Activated naive CD8-positive, alpha-beta T cell treated with anti-CD3 and anti-CD28 coated beads, Interleukin-2, amount 10 ng/mL, durations not matched to agents 7 days and 5 days (primary cell): ENCODE measurements at regions not wholly inside any gene's neighbourhood (a gene's known extent, or its start where the extent isn't known, plus 50 kb on each side); places are given as distances from the start of the nearest gene placed in this dataset.

Experiments
- ATAC-seq: fragments of 150-1000 bp; cut with Tn5 transposase; one replicate; pipeline ENCODE4 v1.10.0; 2021; ENCODE audit warnings: low read depth, moderate library complexity
- POLR2A ChIA-PET: fragments of 350-600 bp; sonication (Branson Sonifier 250); formaldehyde crosslinking; loops from one replicate; lab custom pipeline; 2021; ENCODE audit warnings: antibody characterized with exemption; lab: Charles Lee
- DNase-seq: peaks from one replicate; pipeline ENCODE4 v3.0.0; 2021
- H3K27ac Mint-ChIP-seq: one replicate; pipeline ENCODE4 v1.8.0; 2022; ENCODE audit warnings: mild to moderate bottlenecking, mixed read lengths
- H3K27me3 Mint-ChIP-seq: one replicate; pipeline ENCODE4 v1.8.0; 2022; ENCODE audit warnings: mild to moderate bottlenecking, moderate library complexity, mixed read lengths
- H3K36me3 Mint-ChIP-seq: one replicate; pipeline ENCODE4 v1.8.0; 2021; ENCODE audit warnings: mild to moderate bottlenecking, mixed read lengths
- H3K4me1 Mint-ChIP-seq: one replicate; pipeline ENCODE4 v1.8.0; 2021; ENCODE audit warnings: mixed read lengths
- H3K4me3 Mint-ChIP-seq: one replicate; pipeline ENCODE4 v1.8.0; 2022; ENCODE audit warnings: mild to moderate bottlenecking, moderate library complexity, mixed read lengths
- H3K9me3 Mint-ChIP-seq: one replicate; pipeline ENCODE4 v1.8.0; 2021; ENCODE audit warnings: mixed read lengths

GRCh38 chr5:3187771-3188425 is 407.7 kb upstream of the IRX1 start:
- Mint-ChIP-seq H3K9me3 (no peaks in the 10 kb centered on the region), H3K27ac (no peak overlapping the region), H3K36me3 (no peaks in the 10 kb centered on the region), H3K4me3 (no peak overlapping the region), H3K4me1 (no peaks in the 10 kb centered on the region), H3K27me3 (no peaks in the 10 kb centered on the region)
- POLR2A ChIA-PET: no interaction called here
- no peak for DNase-seq
- no peak for ATAC-seq

- no peak for ATAC-seq
- H3K9me3 Mint-ChIP-seq: no peaks in the 10 kb centered on the region
- H3K4me1 Mint-ChIP-seq: no peaks in the 10 kb centered on the region
- POLR2A ChIA-PET: no interaction called here
- DNase-seq: no peak
- H3K36me3 Mint-ChIP-seq: no peaks in the 10 kb centered on the region
- H3K27ac Mint-ChIP-seq: no peak overlapping the region
- no peaks in the 10 kb centered on the region for H3K27me3 Mint-ChIP-seq
- H3K4me3 Mint-ChIP-seq: no peak overlapping the region
Measured at GRCh38 chr5:3186736-3187405, 408.8 kb upstream of the IRX1 start.

DNA sequence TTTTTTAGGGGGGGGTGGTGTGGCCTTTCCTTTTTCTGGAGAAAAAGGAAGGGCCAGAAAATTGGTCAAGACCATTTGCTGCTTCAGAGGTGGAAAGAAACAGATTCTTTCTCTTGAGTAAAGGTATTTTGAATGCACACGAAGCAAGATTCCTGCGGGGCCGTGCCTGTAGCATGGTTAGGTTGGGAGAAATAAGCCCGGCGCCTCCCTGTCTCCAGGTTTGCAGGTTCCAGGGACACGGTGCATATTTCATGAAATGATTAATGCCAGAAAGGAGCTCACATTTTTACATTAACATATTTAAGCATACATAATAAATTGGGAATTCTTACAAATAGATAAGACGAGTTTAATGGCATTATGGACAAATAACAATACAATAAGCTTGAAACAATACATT is 409.5 kb upstream of the IRX1 start:
- Mint-ChIP-seq H3K27ac (no peak overlapping the region), H3K4me3 (no peak overlapping the region), H3K4me1 (no peaks in the 10 kb centered on the region), H3K9me3 (no peaks in the 10 kb centered on the region), H3K36me3 (no peaks in the 10 kb centered on the region), H3K27me3 (no peaks in the 10 kb centered on the region)
- POLR2A ChIA-PET: no interaction called here
- DNase-seq (no peak), ATAC-seq (no peak)

- no peaks in the 10 kb centered on the region for H3K9me3 Mint-ChIP-seq
- no peaks in the 10 kb centered on the region for H3K4me1 Mint-ChIP-seq
- ATAC-seq (no peak), DNase-seq (no peak)
- no peak overlapping the region for H3K4me3 Mint-ChIP-seq
- POLR2A ChIA-PET: no interaction called here
- no peaks in the 10 kb centered on the region for H3K36me3 Mint-ChIP-seq
- H3K27me3 Mint-ChIP-seq: no peaks in the 10 kb centered on the region
- H3K27ac Mint-ChIP-seq: no peak overlapping the region
Measured at GRCh38 chr5:3185488-3185887, 410.1 kb upstream of the IRX1 start.

GRCh38 chr5:3182133-3182876 is 413.3 kb upstream of the IRX1 start:
- ATAC-seq: no peak
- H3K36me3 Mint-ChIP-seq: no peaks in the 10 kb centered on the region

GRCh38 chr5:3181671-3182070 is 414.0 kb upstream of the IRX1 start:
- ATAC-seq (no peak), DNase-seq (no peak)
- no peak overlapping the region for H3K27ac Mint-ChIP-seq
- H3K9me3 Mint-ChIP-seq: no peaks in the 10 kb centered on the region
- no peaks in the 10 kb centered on the region for H3K36me3 Mint-ChIP-seq
- H3K4me3 Mint-ChIP-seq: no peak overlapping the region
- H3K27me3 Mint-ChIP-seq: no peaks in the 10 kb centered on the region
- POLR2A ChIA-PET: no interaction called here
- no peaks in the 10 kb centered on the region for H3K4me1 Mint-ChIP-seq

More at GRCh38 chr5:3182133-3182876, 413.3 kb upstream of the IRX1 start:
- H3K4me3 Mint-ChIP-seq: no peak overlapping the region
- POLR2A ChIA-PET: no interaction called here
- no peaks in the 10 kb centered on the region for H3K27me3 Mint-ChIP-seq
- H3K27ac Mint-ChIP-seq: no peak overlapping the region
- no peaks in the 10 kb centered on the region for H3K9me3 Mint-ChIP-seq
- no peaks in the 10 kb centered on the region for H3K4me1 Mint-ChIP-seq
- DNase-seq: no peak

- ATAC-seq: no peak
- no peaks in the 10 kb centered on the region for H3K36me3 Mint-ChIP-seq
Measured at GRCh38 chr5:3180636-3181035, 415.0 kb upstream of the IRX1 start.

DNA sequence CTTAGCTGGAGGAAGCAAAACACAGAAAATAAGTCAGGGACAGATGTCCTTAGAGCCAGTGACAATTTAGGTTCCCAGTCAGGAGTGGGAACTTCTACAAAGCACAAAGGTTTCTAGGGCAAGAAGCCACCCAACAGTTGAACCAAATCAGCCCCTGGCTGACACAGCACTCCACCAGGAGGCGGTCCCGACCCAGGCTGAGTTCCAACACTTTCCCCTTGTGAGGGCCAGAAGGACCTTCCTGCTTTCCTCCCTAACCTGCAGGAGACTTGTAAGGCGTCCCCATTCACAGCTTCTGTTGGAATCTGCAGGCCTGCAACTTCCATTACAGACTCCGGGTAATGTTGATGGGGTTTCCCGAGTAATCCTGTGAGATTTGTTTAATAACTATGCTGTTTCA is 416.4 kb upstream of the IRX1 start:
- H3K4me3 Mint-ChIP-seq: no peak overlapping the region
- no peaks in the 10 kb centered on the region for H3K9me3 Mint-ChIP-seq
- POLR2A ChIA-PET: no interaction called here
- no peaks in the 10 kb centered on the region for H3K27me3 Mint-ChIP-seq
- H3K27ac Mint-ChIP-seq: no peak overlapping the region
- ATAC-seq (no peak), DNase-seq (no peak)
- H3K4me1 Mint-ChIP-seq: no peaks in the 10 kb centered on the region
- H3K36me3 Mint-ChIP-seq: no peaks in the 10 kb centered on the region

More at GRCh38 chr5:3180636-3181035, 415.0 kb upstream of the IRX1 start:
- H3K9me3 Mint-ChIP-seq: no peaks in the 10 kb centered on the region
- POLR2A ChIA-PET: no interaction called here
- no peaks in the 10 kb centered on the region for H3K27me3 Mint-ChIP-seq
- DNase-seq: no peak
- no peaks in the 10 kb centered on the region for H3K4me1 Mint-ChIP-seq
- H3K4me3 Mint-ChIP-seq: no peak overlapping the region
- no peak overlapping the region for H3K27ac Mint-ChIP-seq

DNA sequence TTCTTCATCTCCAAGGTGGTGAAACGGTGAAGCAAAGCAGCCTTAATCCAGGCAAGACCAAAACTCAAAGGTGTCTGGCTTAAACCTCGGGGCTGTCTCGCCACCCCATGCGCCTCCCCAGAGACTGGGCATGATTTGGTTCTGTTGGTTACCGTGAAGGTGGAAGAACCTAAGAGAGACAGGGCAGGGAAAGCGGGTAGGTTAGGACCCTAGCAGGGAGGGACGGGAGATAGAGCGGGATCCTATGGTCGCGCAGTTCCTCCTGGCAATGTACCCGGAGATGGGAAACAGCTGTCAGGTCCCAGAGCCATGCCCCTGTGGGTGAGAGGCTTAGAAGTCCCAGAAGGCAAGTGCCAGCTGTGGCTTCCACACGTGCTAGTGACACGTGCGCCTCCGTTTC is 418.3 kb upstream of the IRX1 start:
- no peak overlapping the region for H3K4me3 Mint-ChIP-seq

GRCh38 chr5:3175416-3175815 is 420.2 kb upstream of the IRX1 start:
- POLR2A ChIA-PET: no interaction called here
- no peak overlapping the region for H3K4me3 Mint-ChIP-seq
- H3K27ac Mint-ChIP-seq: no peak overlapping the region
- no peaks in the 10 kb centered on the region for H3K27me3 Mint-ChIP-seq
- H3K36me3 Mint-ChIP-seq: no peaks in the 10 kb centered on the region
- no peaks in the 10 kb centered on the region for H3K9me3 Mint-ChIP-seq
- no peaks in the 10 kb centered on the region for H3K4me1 Mint-ChIP-seq
- no peak for DNase-seq
- no peak for ATAC-seq

More for the DNA sequence above, 418.3 kb upstream of the IRX1 start:
- Mint-ChIP-seq H3K27ac (no peak overlapping the region), H3K27me3 (no peaks in the 10 kb centered on the region), H3K4me1 (no peaks in the 10 kb centered on the region), H3K9me3 (no peaks in the 10 kb centered on the region), H3K36me3 (no peaks in the 10 kb centered on the region)
- no peak for DNase-seq
- POLR2A ChIA-PET: no interaction called here
- no peak for ATAC-seq

DNA sequence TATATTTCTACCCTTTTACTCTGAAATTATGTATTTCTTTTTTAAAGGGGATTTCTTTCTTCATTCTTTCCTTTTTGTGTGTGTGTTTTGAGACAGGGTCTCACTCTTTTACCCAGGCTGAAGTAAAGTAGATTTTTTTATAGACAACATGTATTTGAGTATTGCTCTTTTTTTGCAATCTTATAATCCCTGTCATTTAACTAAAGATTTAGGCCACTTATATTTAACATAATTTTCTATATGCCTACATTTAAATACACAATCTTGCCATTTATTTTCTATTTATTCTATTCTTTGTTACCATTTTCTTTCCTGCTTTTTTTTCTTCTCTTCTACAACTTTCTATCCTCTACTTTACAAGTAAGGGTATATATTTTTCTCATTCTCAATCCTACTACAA is 416.0 kb upstream of the IRX2 start:
- H3K9me3 Mint-ChIP-seq: peaks cover 9% of the 10 kb centered on the region
- no peaks in the 10 kb centered on the region for H3K36me3 Mint-ChIP-seq
- ATAC-seq (no peak), DNase-seq (no peak)
- no peak overlapping the region for H3K4me3 Mint-ChIP-seq
- no peaks in the 10 kb centered on the region for H3K4me1 Mint-ChIP-seq
- H3K27ac Mint-ChIP-seq: no peak overlapping the region
- no peaks in the 10 kb centered on the region for H3K27me3 Mint-ChIP-seq
- POLR2A ChIA-PET: no interaction called here

DNA sequence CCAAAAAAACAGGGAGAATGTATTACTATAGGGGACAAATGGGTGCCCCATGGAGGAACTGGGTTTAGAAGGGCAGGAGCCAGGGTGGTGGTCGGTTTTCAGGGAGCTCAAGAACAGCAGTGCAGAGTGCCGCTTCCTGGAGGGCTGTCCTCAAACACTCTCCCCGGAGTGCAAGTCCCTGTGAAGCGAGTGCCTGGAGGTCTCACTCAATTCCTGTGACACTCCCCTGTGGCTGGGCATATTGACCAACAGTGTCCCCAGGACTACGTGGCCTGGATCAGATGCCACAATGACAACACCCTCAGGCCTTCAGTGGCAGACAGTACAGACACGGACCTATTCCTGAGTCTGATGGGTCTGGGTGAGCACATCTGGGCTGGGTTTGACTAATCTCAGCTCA is 412.1 kb upstream of the IRX2 start:
- Mint-ChIP-seq H3K36me3 (no peaks in the 10 kb centered on the region), H3K27ac (no peak overlapping the region), H3K4me3 (no peak overlapping the region), H3K9me3 (peaks cover 9% of the 10 kb centered on the region), H3K27me3 (no peaks in the 10 kb centered on the region), H3K4me1 (no peaks in the 10 kb centered on the region)
- no peak for ATAC-seq
- POLR2A ChIA-PET: no interaction called here
- DNase-seq: no peak

DNA sequence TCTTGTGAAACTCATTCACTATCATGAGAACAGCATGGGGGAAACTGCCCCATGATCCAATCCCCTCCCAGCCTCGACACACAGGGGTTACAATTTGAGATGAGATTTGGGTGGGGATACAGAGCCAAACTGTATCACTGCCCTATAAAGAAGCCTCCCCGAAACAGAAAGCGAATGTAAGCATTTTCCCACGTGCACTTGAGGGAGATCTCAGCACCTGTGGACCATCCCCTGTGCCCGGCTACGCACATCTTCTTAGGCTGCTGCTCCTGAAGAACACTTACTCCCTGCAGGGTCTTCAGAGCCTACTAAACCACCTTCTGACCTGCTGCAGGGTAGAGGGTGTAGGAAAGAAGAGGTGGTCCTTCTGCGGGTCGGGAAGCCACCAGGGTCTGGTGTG is 410.2 kb upstream of the IRX2 start:
- H3K9me3 Mint-ChIP-seq: peaks cover 5% of the 10 kb centered on the region
- no peak overlapping the region for H3K27ac Mint-ChIP-seq
- no peak for ATAC-seq
- H3K27me3 Mint-ChIP-seq: no peaks in the 10 kb centered on the region
- H3K36me3 Mint-ChIP-seq: no peaks in the 10 kb centered on the region
- POLR2A ChIA-PET: no interaction called here
- no peak overlapping the region for H3K4me3 Mint-ChIP-seq
- H3K4me1 Mint-ChIP-seq: no peaks in the 10 kb centered on the region
- no peak for DNase-seq

DNA sequence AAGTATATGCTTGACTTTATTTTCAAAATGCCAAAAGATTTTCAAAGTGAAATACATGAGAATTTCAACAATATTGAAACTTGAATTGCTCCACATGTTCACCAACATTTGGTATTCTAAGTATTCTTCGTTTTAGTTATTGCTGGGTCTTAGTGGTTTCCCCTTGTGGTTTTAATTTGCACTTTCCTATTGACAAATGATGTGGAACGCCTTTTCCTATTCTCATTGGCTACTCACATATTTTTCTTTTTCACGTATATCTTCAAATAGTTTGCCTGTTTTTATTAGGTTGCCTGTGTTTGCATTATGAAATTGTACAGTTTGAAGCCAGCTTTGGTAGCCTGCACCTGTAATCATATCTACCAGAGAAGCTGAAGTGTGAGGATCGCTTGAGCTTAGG is 405.7 kb upstream of the IRX2 start:
- Mint-ChIP-seq H3K27me3 (no peaks in the 10 kb centered on the region), H3K4me1 (no peaks in the 10 kb centered on the region), H3K4me3 (no peak overlapping the region), H3K9me3 (peaks cover 2% of the 10 kb centered on the region), H3K36me3 (no peaks in the 10 kb centered on the region), H3K27ac (no peak overlapping the region)
- DNase-seq: no peak
- POLR2A ChIA-PET: no interaction called here
- ATAC-seq: no peak
